Left lobe of liver (tissue), 2 donors: ENCODE measurements at regions not wholly inside any gene's neighbourhood (a gene's known extent, or its start where the extent isn't known, plus 50 kb on each side); places are given as distances from the start of the nearest gene placed in this dataset.

Experiments
- ATAC-seq: fragments of 200-7000 bp; cut with Tn5 transposase; one replicate; pipeline ENCODE4 v1.9.1; 2020; ENCODE audit warnings: mild to moderate bottlenecking, moderate library complexity
- DNase-seq: peaks from one replicate; pipeline ENCODE4 v3.0.0-alpha.2; 2020; ENCODE audit warnings: low spot score
- donor health status: DM: no; HTN: no; CAD: no; lungs with moderate emphysema.
- donor health status: DM: no; HTN: yes; CAD: no.

DNA sequence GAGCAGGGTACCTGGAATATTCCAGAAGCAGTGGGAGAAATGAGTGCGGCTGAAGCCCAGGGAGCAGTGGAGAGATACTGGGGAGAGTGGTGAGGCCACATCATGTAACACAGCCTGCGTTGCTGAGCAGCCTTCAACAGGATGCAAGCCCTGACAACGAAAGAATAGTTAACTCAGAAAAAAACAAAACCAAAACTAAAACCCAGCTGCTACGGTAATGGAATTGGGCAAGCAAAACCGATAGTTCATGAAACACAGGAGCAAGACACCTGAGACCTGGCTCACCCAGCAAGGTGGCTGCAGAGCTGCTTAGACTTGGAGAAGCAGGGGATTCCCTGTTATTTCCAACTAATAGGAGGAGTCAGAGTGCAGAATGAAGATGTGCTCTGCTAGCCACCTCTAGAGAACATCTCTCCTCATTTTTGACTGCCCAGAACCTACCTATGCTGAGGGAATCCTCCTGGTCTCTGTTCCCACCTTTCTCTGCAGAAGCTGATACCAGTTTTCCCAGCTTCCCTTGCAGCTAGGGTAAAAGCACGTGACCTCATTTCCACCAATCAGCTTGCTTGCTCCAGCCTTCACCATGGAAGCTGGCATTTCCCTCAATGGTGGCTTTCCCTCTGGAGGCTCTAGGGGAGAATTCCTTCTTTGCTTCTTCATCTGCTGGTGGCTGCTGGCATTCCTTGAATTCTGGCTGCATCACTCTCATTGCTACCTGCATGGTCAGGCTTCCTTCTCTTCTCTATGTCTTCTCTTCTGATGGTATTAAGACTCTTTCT is 59.4 kb upstream of the XYLT1 start:
- no peak for ATAC-seq

GRCh38 chr16:17526956-17527937 is 56.5 kb upstream of the XYLT1 start:
- no peak for DNase-seq
- ATAC-seq, result no peak

More for the DNA sequence above, 59.4 kb upstream of the XYLT1 start:
- DNase-seq, result no peak

DNA sequence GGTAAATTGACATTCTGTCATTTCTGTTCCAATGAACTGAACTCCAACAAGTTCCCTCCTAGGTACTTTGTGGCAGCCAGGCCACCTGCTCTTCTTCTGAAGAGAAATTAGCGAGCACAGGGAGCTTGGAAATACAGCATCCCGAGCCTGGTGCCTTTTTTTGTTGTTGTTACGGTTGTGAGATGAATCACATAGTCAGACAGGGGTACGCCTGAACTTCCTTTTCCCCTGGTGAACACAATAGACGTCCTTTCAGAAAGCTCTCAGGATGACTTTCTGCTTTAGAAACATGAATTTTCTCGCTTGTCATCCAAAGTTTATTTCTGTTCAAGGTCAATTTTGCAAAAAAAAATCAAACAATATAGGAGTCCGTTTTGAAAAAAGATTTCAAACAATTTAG is 53.9 kb upstream of the XYLT1 start:
- DNase-seq (no peak), ATAC-seq (no peak)

DNA sequence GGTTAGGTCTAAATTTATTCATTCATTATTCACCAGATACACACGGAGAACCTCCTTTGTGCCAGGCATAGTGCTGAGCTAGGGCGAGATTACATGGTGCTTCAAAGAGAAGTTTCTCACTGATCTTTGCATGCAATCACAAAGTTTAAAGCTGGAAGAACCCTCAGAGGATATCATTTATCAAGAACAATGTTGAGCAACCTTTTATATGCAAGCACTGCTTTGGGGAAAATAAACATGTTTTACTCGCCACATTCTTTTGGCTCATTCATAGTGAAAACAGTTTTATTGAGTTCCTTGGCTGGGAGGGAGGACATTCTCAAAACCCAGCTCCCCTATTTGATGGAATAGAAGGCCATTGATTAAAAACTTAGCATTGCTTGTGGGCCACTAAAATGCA is 49.8 kb upstream of the XYLT1 start:
- DNase-seq (no peak), ATAC-seq (no peak)
